OCI-LY7 (cell line): ENCODE measurements at regions not wholly inside any gene's neighbourhood (a gene's known extent, or its start where the extent isn't known, plus 50 kb on each side); places are given as distances from the start of the nearest gene placed in this dataset.

Experiments used
- CTCF ChIP-seq: fragments of 200-600 bp; sonication (generic); conservative IDR thresholded peaks from 2 replicates; pipeline ENCODE4 v1.5.1; 2014; ENCODE audit warnings: mild to moderate bottlenecking, antibody characterized with exemption, low read length, moderate library complexity, mixed read lengths
- EZH2phosphoT487 ChIP-seq: fragments of 200-600 bp; sonication (generic); IDR thresholded peaks from 2 replicates; pipeline ENCODE4 v1.6.1; 2018; ENCODE audit warnings: low read depth, borderline replicate concordance, mild to moderate bottlenecking, mixed run types, antibody characterized with exemption, low read length, moderate library complexity, mixed read lengths

- TF ChIP-seq CTCF (no peak), EZH2phosphoT487 (no peak)
These were observed 95.4 kb downstream of the CAVIN4 start for GRCh38 chr9:100673249-100673648.
